ENCODE measurements at regions not wholly inside any gene's neighbourhood (a gene's known extent, or its start where the extent isn't known, plus 50 kb on each side); places are given as distances from the start of the nearest gene placed in this dataset.

GRCh38 chr1:63148825-63149645 is 173.3 kb upstream of the FOXD3 start:
- no peak overlapping the region for H3K27ac ChIP-seq
- no peak overlapping the region for H3K9ac ChIP-seq
- H4K20me1 ChIP-seq (ENCODE audit: insufficient read depth) = no peaks in the 10 kb centered on the region
- H3K36me3 ChIP-seq (ENCODE audit: insufficient read depth) = no peaks in the 10 kb centered on the region
- H2AFZ ChIP-seq (ENCODE audit: low read depth) = 0 out of 2 replicates have a peak overlapping the region, but pooled peaks have one; percentile 8
- no peak overlapping the region for H3K4me3 ChIP-seq (IDR thresholded peaks at IDR 0.05; ENCODE audit: insufficient read depth, low read depth, low read length)
- no peaks in the 10 kb centered on the region for H3K27me3 ChIP-seq (ENCODE audit: insufficient read depth, low read depth)
- no peaks in the 10 kb centered on the region for H3K4me1 ChIP-seq (ENCODE audit: low read depth, poor library complexity, severe bottlenecking)
- no peak overlapping the region for H3K4me2 ChIP-seq
- TF ChIP-seq CTCF (conservative IDR thresholded peaks at IDR 0.05; ENCODE audit: low read depth, low read length) = peak; percentile 84
- H3K79me2 ChIP-seq (ENCODE audit: insufficient read depth, low read depth) = no peaks in the 10 kb centered on the region

DNA sequence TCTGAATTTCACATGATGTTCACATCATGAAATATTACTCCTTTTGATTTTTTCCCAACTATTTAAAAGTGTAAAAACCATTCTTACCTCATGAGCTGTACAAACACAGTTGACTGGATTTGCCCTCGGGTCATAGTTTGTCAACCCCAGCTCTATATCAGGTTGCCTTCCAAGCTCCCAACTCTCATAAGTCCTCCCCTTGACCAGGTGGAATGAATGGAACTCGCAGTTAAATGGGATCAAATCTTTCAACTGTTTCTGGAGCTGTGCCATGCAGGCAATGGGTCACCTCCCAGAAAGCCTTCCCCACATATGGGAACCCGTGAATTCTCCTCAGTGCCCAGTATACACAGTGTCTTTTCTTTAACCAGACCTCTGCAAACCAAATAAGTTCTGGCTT is 169.8 kb upstream of the FOXD3 start:
- no peaks in the 10 kb centered on the region for H3K4me1 ChIP-seq (ENCODE audit: low read depth, poor library complexity, severe bottlenecking)
- TF ChIP-seq CTCF (conservative IDR thresholded peaks at IDR 0.05; ENCODE audit: low read depth, low read length) = no peak
- no peak overlapping the region for H3K4me2 ChIP-seq
- H3K9ac ChIP-seq = no peak overlapping the region
- no peaks in the 10 kb centered on the region for H4K20me1 ChIP-seq (ENCODE audit: insufficient read depth)
- H3K27me3 ChIP-seq (ENCODE audit: insufficient read depth, low read depth) = no peaks in the 10 kb centered on the region
- H3K27ac ChIP-seq = no peak overlapping the region
- no peaks in the 10 kb centered on the region for H3K79me2 ChIP-seq (ENCODE audit: insufficient read depth, low read depth)
- no peaks in the 10 kb centered on the region for H3K36me3 ChIP-seq (ENCODE audit: insufficient read depth)
- no peak overlapping the region for H2AFZ ChIP-seq (ENCODE audit: low read depth)
- no peak overlapping the region for H3K4me3 ChIP-seq (IDR thresholded peaks at IDR 0.05; ENCODE audit: insufficient read depth, low read depth, low read length)

GRCh38 chr1:63155437-63155836 is 166.9 kb upstream of the FOXD3 start:
- no peaks in the 10 kb centered on the region for H4K20me1 ChIP-seq (ENCODE audit: insufficient read depth)
- no peaks in the 10 kb centered on the region for H3K27me3 ChIP-seq (ENCODE audit: insufficient read depth, low read depth)
- no peak overlapping the region for H3K27ac ChIP-seq
- no peak overlapping the region for H3K4me3 ChIP-seq (IDR thresholded peaks at IDR 0.05; ENCODE audit: insufficient read depth, low read depth, low read length)
- no peaks in the 10 kb centered on the region for H3K4me1 ChIP-seq (ENCODE audit: low read depth, poor library complexity, severe bottlenecking)
- no peaks in the 10 kb centered on the region for H3K36me3 ChIP-seq (ENCODE audit: insufficient read depth)
- H3K79me2 ChIP-seq (ENCODE audit: insufficient read depth, low read depth) = no peaks in the 10 kb centered on the region
- H2AFZ ChIP-seq (ENCODE audit: low read depth) = no peak overlapping the region
- H3K4me2 ChIP-seq = no peak overlapping the region
- no peak overlapping the region for H3K9ac ChIP-seq
- no peak for TF ChIP-seq CTCF (conservative IDR thresholded peaks at IDR 0.05; ENCODE audit: low read depth, low read length)

- H2AFZ ChIP-seq (ENCODE audit: low read depth) = no peak overlapping the region
Observed at GRCh38 chr1:63157085-63157484, 165.3 kb upstream of the FOXD3 start.

More at GRCh38 chr1:63157085-63157484, 165.3 kb upstream of the FOXD3 start:
- no peak overlapping the region for H3K27ac ChIP-seq
- H3K4me2 ChIP-seq = no peak overlapping the region
- no peak for TF ChIP-seq CTCF (conservative IDR thresholded peaks at IDR 0.05; ENCODE audit: low read depth, low read length)
- H3K79me2 ChIP-seq (ENCODE audit: insufficient read depth, low read depth) = no peaks in the 10 kb centered on the region
- no peaks in the 10 kb centered on the region for H3K27me3 ChIP-seq (ENCODE audit: insufficient read depth, low read depth)
- no peaks in the 10 kb centered on the region for H4K20me1 ChIP-seq (ENCODE audit: insufficient read depth)
- no peaks in the 10 kb centered on the region for H3K36me3 ChIP-seq (ENCODE audit: insufficient read depth)
- no peak overlapping the region for H3K4me3 ChIP-seq (IDR thresholded peaks at IDR 0.05; ENCODE audit: insufficient read depth, low read depth, low read length)
- no peak overlapping the region for H3K9ac ChIP-seq
- no peaks in the 10 kb centered on the region for H3K4me1 ChIP-seq (ENCODE audit: low read depth, poor library complexity, severe bottlenecking)

All from KMS-11 (cell line).